ENCODE measurements at regions not wholly inside any gene's neighbourhood (a gene's known extent, or its start where the extent isn't known, plus 50 kb on each side); places are given as distances from the start of the nearest gene placed in this dataset.

DNA sequence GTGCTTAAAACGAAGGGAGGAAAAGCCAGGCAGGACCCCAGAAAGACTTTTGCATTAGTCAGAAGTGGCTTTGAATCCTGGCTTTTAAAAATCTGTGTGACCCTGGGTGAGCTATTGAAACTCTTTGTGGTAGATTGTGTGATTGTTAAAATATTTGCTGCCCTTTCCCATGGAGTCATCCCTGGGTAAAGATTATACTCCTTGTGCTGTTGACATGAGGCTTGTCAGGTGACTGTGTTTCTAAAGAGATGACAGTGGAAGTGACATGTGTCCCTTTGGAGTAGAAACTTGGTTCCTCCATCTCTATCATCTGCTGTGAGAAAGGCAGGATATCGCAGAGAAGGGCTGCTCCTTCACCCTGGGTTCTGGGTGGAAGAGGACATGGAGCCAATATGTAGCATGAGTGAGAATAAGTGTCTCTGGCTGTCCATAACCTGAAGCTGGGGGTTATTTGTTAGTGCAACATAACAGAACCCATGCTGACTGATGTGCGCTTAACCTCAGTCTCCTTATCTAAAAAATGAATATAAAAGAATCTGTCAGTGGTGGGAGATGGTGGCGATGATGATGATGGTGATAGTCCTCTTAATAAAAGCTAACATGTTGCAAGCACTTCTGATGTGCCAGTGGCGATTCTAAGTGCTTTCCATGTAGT lies 187.6 kb downstream of the RHOU start:
- H3K27me3 ChIP-seq (ENCODE audit: control insufficient read depth, insufficient read depth, low read length), result no peaks in the 10 kb centered on the region
- no peak overlapping the region for H3K27ac ChIP-seq
- no peaks in the 10 kb centered on the region for H3K36me3 ChIP-seq (ENCODE audit: control insufficient read depth, insufficient read depth, low read length)
- H3K4me2 ChIP-seq (ENCODE audit: low read length), result no peak overlapping the region
- H3K4me1 ChIP-seq, result no peaks in the 10 kb centered on the region
- no peaks in the 10 kb centered on the region for H3K79me2 ChIP-seq
- H2AFZ ChIP-seq, result no peak overlapping the region
- no peaks in the 10 kb centered on the region for H3K9me3 ChIP-seq (ENCODE audit: control insufficient read depth, low read length)
- H3K4me3 ChIP-seq (ENCODE audit: low read depth, low read length), result no peak overlapping the region
- no peak overlapping the region for H3K9ac ChIP-seq
- TF ChIP-seq, protein P1, sequence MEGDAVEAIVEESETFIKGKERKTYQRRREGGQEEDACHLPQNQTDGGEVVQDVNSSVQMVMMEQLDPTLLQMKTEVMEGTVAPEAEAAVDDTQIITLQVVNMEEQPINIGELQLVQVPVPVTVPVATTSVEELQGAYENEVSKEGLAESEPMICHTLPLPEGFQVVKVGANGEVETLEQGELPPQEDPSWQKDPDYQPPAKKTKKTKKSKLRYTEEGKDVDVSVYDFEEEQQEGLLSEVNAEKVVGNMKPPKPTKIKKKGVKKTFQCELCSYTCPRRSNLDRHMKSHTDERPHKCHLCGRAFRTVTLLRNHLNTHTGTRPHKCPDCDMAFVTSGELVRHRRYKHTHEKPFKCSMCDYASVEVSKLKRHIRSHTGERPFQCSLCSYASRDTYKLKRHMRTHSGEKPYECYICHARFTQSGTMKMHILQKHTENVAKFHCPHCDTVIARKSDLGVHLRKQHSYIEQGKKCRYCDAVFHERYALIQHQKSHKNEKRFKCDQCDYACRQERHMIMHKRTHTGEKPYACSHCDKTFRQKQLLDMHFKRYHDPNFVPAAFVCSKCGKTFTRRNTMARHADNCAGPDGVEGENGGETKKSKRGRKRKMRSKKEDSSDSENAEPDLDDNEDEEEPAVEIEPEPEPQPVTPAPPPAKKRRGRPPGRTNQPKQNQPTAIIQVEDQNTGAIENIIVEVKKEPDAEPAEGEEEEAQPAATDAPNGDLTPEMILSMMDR (IDR thresholded peaks at IDR 0.05), result no peak

DNA sequence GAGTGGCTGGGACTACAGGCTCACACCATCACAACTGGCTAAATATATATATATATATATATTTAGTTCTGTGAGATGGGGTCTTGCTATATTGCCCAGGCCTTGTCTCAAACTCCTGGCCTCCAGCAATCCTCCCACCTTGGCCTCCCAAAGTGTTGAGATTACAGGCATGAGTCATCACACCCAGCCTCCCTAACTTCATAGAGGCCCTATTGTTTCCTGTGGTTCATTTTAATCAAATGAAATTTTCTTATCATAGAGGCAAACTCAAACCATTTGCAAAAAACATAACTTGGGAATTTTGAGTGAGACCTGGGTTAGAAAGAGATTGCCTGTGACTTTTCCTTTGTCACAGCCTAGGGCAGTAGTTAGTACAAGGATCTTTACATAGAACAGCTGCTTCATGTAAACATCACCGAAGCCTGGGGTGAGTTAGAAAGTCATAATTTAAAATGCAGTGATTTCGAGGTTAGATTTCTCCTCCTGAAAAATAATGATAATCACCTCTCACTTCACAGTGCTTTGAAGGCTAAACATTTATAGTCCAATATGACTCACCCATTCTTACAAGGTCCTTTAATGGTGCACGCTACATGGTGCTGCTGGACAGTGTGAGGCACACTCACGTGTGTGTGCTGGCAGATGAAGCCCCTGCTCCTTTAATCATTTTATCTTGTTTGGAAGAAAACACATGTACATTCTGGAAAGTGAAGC lies 188.9 kb downstream of the RHOU start:
- Histone ChIP-seq H3K9ac (no peak overlapping the region), H3K79me2 (no peaks in the 10 kb centered on the region), H3K4me3 (ENCODE audit: low read depth, low read length) (no peak overlapping the region), H3K9me3 (ENCODE audit: control insufficient read depth, low read length) (no peaks in the 10 kb centered on the region), H3K4me1 (no peaks in the 10 kb centered on the region), H2AFZ (no peak overlapping the region), H3K27ac (no peak overlapping the region), H3K27me3 (ENCODE audit: control insufficient read depth, insufficient read depth, low read length) (no peaks in the 10 kb centered on the region), H3K36me3 (ENCODE audit: control insufficient read depth, insufficient read depth, low read length) (no peaks in the 10 kb centered on the region), H3K4me2 (ENCODE audit: low read length) (no peak overlapping the region)
- TF ChIP-seq, protein P1 (IDR thresholded peaks at IDR 0.05), result no peak

DNA sequence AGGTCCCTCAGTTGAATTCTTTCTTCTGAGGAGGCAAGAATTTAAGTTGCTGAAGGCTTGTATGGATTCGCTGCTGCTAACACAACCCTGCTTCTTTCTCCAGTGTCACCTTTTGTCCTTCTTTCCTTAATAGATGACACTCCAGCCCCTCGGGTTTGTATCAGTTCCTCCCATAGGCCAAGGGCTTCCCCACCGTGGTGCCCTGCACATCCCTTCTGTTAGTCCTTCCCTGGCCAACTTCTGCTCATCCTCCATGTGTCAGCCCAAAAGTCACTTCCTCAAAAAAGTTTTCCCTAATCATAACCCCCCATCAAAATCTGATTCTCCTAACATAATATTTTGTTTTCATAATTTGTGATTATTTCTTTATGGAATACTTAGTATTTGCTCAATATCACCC lies 190.4 kb downstream of the RHOU start:
- no peaks in the 10 kb centered on the region for H3K79me2 ChIP-seq
- no peaks in the 10 kb centered on the region for H3K36me3 ChIP-seq (ENCODE audit: control insufficient read depth, insufficient read depth, low read length)
- H2AFZ ChIP-seq, result no peak overlapping the region
- no peak overlapping the region for H3K9ac ChIP-seq
- TF ChIP-seq, protein P1 (IDR thresholded peaks at IDR 0.05), result no peak
- H3K4me1 ChIP-seq, result no peaks in the 10 kb centered on the region
- no peaks in the 10 kb centered on the region for H3K9me3 ChIP-seq (ENCODE audit: control insufficient read depth, low read length)
- H3K27ac ChIP-seq, result no peak overlapping the region
- no peak overlapping the region for H3K4me3 ChIP-seq (ENCODE audit: low read depth, low read length)
- no peak overlapping the region for H3K4me2 ChIP-seq (ENCODE audit: low read length)
- no peaks in the 10 kb centered on the region for H3K27me3 ChIP-seq (ENCODE audit: control insufficient read depth, insufficient read depth, low read length)

DNA sequence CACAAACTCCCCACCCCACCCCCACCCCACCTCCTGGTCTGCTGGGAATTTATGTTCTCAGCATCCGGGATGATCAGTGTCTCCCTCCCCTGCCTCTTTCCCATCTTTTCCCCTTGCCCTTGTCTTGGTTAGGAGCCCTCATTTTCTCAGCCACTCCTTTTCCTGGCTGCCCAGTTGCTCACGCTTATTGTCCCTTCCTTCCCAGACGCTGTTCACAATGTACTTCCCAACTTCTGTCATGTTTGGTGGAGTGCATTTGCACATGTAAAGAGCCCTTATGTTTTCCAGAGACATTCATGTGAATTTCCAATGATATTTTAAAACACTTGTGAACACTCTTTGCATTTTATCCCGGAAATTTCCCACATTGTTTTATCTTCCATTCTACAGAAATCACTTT lies 192.1 kb downstream of the RHOU start:
- TF ChIP-seq, protein P1 (IDR thresholded peaks at IDR 0.05), result no peak
- H3K9ac ChIP-seq, result no peak overlapping the region

More for the DNA sequence above, 192.1 kb downstream of the RHOU start:
- Histone ChIP-seq H3K4me1 (no peaks in the 10 kb centered on the region), H3K79me2 (no peaks in the 10 kb centered on the region), H3K9me3 (ENCODE audit: control insufficient read depth, low read length) (no peaks in the 10 kb centered on the region), H3K27ac (no peak overlapping the region), H3K27me3 (ENCODE audit: control insufficient read depth, insufficient read depth, low read length) (no peaks in the 10 kb centered on the region), H3K4me2 (ENCODE audit: low read length) (no peak overlapping the region), H3K36me3 (ENCODE audit: control insufficient read depth, insufficient read depth, low read length) (no peaks in the 10 kb centered on the region), H3K4me3 (ENCODE audit: low read depth, low read length) (no peak overlapping the region), H2AFZ (no peak overlapping the region)

Data from parathyroid adenoma (tissue), 2 donors.